Erythroblast (primary cell): ENCODE measurements at regions not wholly inside any gene's neighbourhood (a gene's known extent, or its start where the extent isn't known, plus 50 kb on each side); places are given as distances from the start of the nearest gene placed in this dataset.

ENCODE experiments used
- GATA1 ChIP-seq: IDR thresholded peaks from 2 replicates; pipeline ENCODE4 v1.6.1; 2011; ENCODE audit warnings: low read depth, mild to moderate bottlenecking, control low read depth, low read length, moderate library complexity
- POLR2A ChIP-seq: IDR thresholded peaks from 2 replicates; pipeline ENCODE4 v1.6.1; 2011; ENCODE audit warnings: mild to moderate bottlenecking, low read length

- TF ChIP-seq POLR2A (no peak), GATA1 (no peak)
Observed at GRCh38 chr10:2968401-2969058, 98.8 kb upstream of the PFKP start.
